Testis (tissue), 2 donors: ENCODE measurements at regions not wholly inside any gene's neighbourhood (a gene's known extent, or its start where the extent isn't known, plus 50 kb on each side); places are given as distances from the start of the nearest gene placed in this dataset.

Experiments
- CTCF ChIP-seq, 3 experiments: fragments of 450-650 bp in 2 of 3; fragments of 200-600 bp in 1 of 3; sonication (generic) in 1 of 3; IDR thresholded peaks; one replicate each; pipeline ENCODE4 v1.5.1; 2016 to 2019; ENCODE audit warnings: antibody characterized with exemption in 3 of 3, mild to moderate bottlenecking in 2 of 3, moderate library complexity in 1 of 3
- POLR2A ChIP-seq: fragments of 450-650 bp; IDR thresholded peaks from one replicate; pipeline ENCODE4 v1.6.1; 2017; ENCODE audit warnings: antibody characterized with exemption, mild to moderate bottlenecking, moderate library complexity

GRCh38 chr13:61905054-61905453, 489.4 kb upstream of the PCDH20 start:
- TF ChIP-seq CTCF (IDR thresholded peaks at IDR 0.05) (no peak), POLR2A (no peak)
